GM21447 (cell line): ENCODE measurements at regions not wholly inside any gene's neighbourhood (a gene's known extent, or its start where the extent isn't known, plus 50 kb on each side); places are given as distances from the start of the nearest gene placed in this dataset.
"Not testable (repeated sequence)": the region's sequence is repeated elsewhere in the genome, so short reads cannot be mapped to it uniquely, and the experiment has no call there.

Experiments
- ATAC-seq: cut with Tn5 transposase; IDR thresholded peaks from one replicate; pipeline ENCODE4 v1.9.1; 2021; ENCODE audit not compliant: unreplicated experiment

- ATAC-seq: no peak
Observed at GRCh38 chr15:96213896-96214295, 116.6 kb upstream of the NR2F2 start.

- not testable (repeated sequence) for ATAC-seq
Observed at GRCh38 chr15:96216481-96216880, 114.0 kb upstream of the NR2F2 start.

DNA sequence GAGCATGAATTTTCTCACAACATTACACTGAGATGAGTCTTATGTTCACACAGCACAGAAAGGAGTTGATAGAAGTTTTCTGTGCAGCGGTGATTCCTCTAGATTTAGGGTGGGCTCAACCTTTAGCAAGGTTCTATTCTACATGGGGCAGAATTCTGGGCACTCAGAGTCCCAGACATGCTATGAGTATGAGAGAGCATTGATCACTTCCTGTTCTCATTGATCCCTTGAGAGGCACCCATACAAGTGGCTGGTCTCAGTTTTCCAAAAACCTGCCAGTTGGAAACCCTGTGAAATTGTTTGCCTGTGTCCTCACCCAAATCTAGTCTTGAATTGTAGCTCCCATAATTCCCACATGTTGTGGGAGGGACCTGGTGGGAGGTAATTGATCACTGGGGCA lies 112.5 kb upstream of the NR2F2 start:
- no peak for ATAC-seq

DNA sequence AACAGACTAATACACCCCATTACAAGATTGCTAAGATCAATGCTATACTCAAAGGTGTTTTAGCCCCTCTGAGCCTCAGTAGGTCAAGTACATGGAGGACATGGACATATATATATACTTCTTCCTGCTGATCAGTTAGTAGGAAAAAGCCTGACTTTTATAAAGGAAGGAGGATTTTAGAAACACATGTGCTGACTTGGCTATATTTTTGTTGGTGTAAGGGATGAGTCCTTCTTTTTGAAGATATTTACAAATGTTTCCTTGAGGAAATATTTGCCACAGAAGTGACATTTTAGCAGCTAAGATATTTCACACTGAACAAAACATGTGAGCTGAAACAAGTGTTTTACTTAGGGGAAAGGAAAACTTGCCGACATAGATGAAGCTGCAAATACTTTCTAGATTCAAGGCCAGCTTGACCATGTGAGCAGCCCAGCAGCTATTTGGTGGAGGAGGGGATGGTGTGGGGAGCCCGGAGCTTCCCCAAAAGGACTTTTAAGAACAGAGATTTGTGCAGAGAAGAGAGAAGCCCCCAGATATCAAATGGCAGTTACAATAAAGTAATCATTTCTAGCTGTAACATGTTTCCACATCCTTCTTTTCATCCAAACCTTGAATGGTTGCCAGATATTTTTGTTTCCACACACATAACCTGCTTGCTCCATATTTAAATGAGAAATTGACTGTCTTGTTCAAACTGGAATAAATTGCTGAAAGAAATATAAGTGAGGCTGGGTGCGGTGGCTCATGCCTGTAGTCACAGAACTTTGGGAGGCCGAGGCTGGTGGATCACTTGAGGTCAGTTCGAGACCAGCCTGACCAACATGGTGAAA lies 111.7 kb upstream of the NR2F2 start:
- ATAC-seq: no peak

GRCh38 chr15:96219681-96220080 lies 110.8 kb upstream of the NR2F2 start:
- no peak for ATAC-seq

GRCh38 chr15:96220657-96221056 lies 109.8 kb upstream of the NR2F2 start:
- no peak for ATAC-seq

DNA sequence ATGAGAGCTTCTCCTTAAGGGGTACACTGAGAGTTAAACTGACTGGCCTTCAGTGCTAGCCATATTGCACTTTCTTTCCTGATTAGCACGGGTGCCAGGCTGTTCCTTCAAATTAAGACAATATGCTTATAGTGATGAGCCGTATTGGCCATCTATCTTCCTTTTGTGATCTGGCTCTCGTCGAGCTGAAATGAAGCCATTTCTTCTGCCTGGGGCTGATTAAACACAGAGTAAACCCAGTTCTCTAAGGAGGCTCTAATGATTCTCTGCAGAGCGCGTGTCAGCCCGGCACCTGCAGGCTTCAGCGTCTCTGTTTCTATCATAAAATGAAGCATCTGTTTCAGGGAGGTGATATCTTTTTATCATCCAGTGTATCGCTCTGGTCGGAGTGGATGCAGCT lies 107.5 kb upstream of the NR2F2 start:
- no peak for ATAC-seq

- no peak for ATAC-seq
Observed at GRCh38 chr15:96223939-96224338, 106.6 kb upstream of the NR2F2 start.

DNA sequence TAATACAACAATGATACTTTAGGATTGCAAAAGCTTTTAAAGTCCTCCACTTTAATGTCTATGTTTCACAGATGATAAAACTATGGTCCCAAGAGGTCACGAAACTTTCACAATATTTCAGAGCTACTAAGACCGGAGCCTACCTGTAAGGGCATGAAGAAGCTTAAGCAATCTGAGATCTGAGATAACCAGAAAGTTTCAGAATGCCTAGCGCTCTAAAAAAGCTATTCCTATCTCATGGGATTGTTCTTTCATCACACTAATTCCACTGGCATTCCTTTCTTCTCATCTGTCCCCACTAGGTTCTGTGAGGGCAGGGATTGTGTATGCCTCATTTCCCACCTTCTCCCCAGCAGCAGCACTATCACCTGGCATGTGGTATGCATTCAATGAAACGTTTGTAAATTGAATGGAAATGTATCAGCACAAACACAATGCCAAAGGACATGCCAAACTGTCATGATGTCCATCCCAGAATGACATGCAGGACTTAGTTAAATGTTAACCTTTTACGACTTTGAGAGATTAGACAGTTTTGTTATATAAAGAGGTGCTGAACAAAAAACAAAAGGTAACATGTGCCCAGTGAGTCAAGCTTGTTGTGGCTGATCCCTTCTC lies 104.7 kb upstream of the NR2F2 start:
- ATAC-seq: no peak

- ATAC-seq: no peak
Observed at GRCh38 chr15:96230526-96231181, 99.8 kb upstream of the NR2F2 start.

DNA sequence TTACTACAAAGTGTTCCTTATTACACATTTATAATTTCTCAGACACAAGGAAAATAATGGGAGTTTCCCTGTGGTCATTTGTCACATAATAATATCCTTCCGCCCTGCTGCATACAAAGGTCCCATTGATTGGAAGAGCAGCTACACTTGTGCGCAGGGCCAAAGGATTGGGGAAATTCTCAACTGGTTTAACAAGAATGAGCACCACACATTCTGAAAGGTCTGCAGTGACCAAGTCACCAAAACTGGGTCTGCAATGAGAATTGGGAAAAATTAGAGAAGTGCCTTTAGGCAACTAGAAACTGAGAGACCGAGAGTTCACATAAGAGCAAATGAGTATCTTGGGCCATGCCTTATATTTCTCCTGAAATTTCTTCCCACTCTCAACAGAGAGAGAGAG lies 98.2 kb upstream of the NR2F2 start:
- ATAC-seq: no peak

- ATAC-seq: peak; percentile 54
Observed at GRCh38 chr15:96234109-96234892, 96.2 kb upstream of the NR2F2 start.

GRCh38 chr15:96237002-96237401 lies 93.5 kb upstream of the NR2F2 start:
- ATAC-seq: no peak

GRCh38 chr15:96242761-96243160 lies 87.7 kb upstream of the NR2F2 start:
- ATAC-seq: no peak

DNA sequence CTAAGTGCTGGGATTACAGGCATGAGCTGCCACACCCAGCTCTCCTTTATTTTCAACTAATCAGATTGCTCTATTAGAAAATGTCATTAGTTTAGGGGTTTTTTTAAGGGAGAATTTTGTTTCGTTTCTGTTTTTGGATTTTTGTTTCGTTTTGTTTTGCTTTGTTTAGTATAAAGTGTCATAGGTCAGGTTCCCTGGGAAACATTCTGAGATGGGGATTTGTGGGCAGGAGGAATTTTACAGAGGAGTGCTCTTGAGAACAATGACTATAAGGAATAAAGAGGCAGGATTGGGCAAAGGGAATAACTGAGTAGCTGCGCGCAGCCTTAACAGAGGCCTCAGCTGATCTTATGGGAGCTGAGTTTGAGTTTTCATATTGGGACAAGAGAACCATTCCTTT lies 86.8 kb upstream of the NR2F2 start:
- ATAC-seq: no peak

DNA sequence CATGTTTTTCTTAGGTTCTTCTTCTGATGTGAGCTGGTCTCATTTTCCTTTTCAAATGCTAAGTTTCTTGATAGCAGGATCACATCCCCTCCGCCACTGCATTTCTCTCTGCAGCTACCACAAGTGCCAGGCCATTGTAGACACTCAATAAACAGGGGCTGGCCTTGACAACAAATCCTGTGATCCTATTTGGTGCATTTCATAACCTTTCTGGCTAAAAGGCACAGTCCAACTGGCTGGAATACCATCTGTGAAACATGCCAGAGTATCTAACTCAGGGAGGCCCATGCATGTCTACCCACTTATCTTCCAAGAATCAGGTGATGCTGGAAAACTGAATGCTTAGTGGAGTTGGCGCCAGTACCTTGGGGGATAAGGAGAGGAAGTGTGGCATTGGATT lies 85.2 kb upstream of the NR2F2 start:
- no peak for ATAC-seq

- ATAC-seq: no peak
Observed at GRCh38 chr15:96246057-96246456, 84.4 kb upstream of the NR2F2 start.

DNA sequence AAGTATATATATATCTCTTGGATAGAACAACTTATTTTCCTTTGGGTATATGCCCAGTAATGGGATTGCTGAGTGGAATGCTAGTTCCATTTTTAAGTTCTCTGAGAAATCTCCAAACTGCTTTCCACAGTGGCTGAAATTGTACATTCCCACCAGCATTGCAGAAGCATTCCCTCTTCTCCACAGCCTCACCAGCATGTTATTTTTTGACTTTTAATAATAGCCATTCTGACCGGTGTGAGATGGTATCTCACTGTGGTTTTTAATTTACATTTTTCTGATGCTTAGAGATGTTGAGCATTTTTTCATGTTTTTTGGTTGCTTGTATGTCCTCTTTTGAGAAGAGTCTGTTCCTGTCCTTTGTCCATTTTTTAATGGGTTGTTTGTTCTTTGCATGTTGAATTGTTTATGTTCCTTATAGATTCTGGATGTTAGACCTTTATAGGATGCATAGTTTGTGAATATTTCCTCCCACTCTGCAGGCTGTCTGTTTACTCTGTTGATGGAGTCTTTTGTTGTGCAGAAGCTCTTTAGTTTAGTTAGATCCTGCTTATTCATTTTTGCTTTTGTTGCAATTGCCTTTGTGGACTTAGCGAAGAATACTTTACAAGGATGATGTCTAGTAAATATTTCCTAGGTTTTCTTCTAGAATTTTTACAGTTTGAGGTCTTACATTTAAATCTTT lies 82.7 kb upstream of the NR2F2 start:
- ATAC-seq: no peak

DNA sequence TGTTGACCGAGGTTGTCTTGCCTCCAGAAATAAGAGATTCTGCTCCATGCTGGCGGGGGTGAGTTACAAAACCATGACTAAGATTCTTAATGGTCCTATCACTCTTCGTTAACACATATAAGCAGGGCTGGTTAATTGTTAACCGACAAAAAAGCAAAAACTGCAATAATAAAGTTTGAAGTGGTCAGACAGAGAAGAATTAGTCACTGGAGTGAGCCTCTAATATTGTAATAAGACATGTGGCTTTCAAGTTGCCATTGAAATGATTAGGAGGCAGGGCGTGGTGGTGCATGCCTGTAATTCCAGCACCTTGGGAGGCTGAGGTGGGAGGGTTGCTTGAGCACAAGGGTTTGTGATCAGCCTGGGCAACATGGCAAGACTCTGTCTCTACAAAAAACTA lies 78.4 kb upstream of the NR2F2 start:
- ATAC-seq: no peak

- no peak for ATAC-seq
Observed at GRCh38 chr15:96253006-96253747, 77.3 kb upstream of the NR2F2 start.
